Hematopoietic multipotent progenitor cell (in vitro differentiated cells): ENCODE measurements at regions not wholly inside any gene's neighbourhood (a gene's known extent, or its start where the extent isn't known, plus 50 kb on each side); places are given as distances from the start of the nearest gene placed in this dataset.
"Not testable (repeated sequence)": the region's sequence is repeated elsewhere in the genome, so short reads cannot be mapped to it uniquely, and the experiment has no call there.

Experiments used
- DNase-seq, 3 donors: peaks; one replicate each; pipeline ENCODE4 v3.0.0-alpha.2; 2011 to 2015; ENCODE audit warnings: low read depth in 2 of 3, low spot score in 2 of 3

- DNase-seq = no peak
These were observed 257.4 kb downstream of the KCNJ2 start for GRCh38 chr17:70426752-70427151.

- DNase-seq = no peak
These were observed 265.5 kb downstream of the KCNJ2 start for GRCh38 chr17:70434536-70435490.

GRCh38 chr17:70437656-70438055 lies 268.3 kb downstream of the KCNJ2 start:
- no peak for DNase-seq

GRCh38 chr17:70446446-70446845 lies 277.1 kb downstream of the KCNJ2 start:
- DNase-seq = no peak

- DNase-seq = no peak
These were observed 278.3 kb downstream of the KCNJ2 start for GRCh38 chr17:70447588-70447987.

- DNase-seq = not testable (repeated sequence)
These were observed 283.7 kb downstream of the KCNJ2 start for GRCh38 chr17:70453075-70453474.

- DNase-seq = no peak
These were observed 285.0 kb downstream of the KCNJ2 start for GRCh38 chr17:70454377-70454776.

GRCh38 chr17:70454908-70455307 lies 285.6 kb downstream of the KCNJ2 start:
- no peak for DNase-seq

GRCh38 chr17:70464995-70465394 lies 295.7 kb downstream of the KCNJ2 start:
- DNase-seq = no peak

- DNase-seq = peak in 1 of 3 donors; percentile 28
These were observed 299.3 kb downstream of the KCNJ2 start for GRCh38 chr17:70468661-70469060.

GRCh38 chr17:70473049-70473448 lies 303.7 kb downstream of the KCNJ2 start:
- no peak for DNase-seq

GRCh38 chr17:70476368-70476767 lies 307.0 kb downstream of the KCNJ2 start:
- no peak for DNase-seq

- DNase-seq = no peak
These were observed 309.6 kb downstream of the KCNJ2 start for GRCh38 chr17:70478902-70479301.

- no peak for DNase-seq
These were observed 310.4 kb downstream of the KCNJ2 start for GRCh38 chr17:70479779-70480178.

- no peak for DNase-seq
These were observed 314.3 kb downstream of the KCNJ2 start for GRCh38 chr17:70483624-70484023.

- no peak for DNase-seq
These were observed 314.7 kb downstream of the KCNJ2 start for GRCh38 chr17:70484050-70484449.

- no peak for DNase-seq
These were observed 315.2 kb downstream of the KCNJ2 start for GRCh38 chr17:70484496-70484895.

- DNase-seq = no peak
These were observed 323.0 kb downstream of the KCNJ2 start for GRCh38 chr17:70492368-70492767.

GRCh38 chr17:70493277-70493874 lies 324.0 kb downstream of the KCNJ2 start:
- no peak for DNase-seq

GRCh38 chr17:70498631-70499030 lies 329.3 kb downstream of the KCNJ2 start:
- DNase-seq = no peak

GRCh38 chr17:70499067-70499786 lies 329.9 kb downstream of the KCNJ2 start:
- peak in 1 of 3 donors; percentile 45 for DNase-seq
